ENCODE measurements at regions not wholly inside any gene's neighbourhood (a gene's known extent, or its start where the extent isn't known, plus 50 kb on each side); places are given as distances from the start of the nearest gene placed in this dataset.

- TF ChIP-seq, protein P1, sequence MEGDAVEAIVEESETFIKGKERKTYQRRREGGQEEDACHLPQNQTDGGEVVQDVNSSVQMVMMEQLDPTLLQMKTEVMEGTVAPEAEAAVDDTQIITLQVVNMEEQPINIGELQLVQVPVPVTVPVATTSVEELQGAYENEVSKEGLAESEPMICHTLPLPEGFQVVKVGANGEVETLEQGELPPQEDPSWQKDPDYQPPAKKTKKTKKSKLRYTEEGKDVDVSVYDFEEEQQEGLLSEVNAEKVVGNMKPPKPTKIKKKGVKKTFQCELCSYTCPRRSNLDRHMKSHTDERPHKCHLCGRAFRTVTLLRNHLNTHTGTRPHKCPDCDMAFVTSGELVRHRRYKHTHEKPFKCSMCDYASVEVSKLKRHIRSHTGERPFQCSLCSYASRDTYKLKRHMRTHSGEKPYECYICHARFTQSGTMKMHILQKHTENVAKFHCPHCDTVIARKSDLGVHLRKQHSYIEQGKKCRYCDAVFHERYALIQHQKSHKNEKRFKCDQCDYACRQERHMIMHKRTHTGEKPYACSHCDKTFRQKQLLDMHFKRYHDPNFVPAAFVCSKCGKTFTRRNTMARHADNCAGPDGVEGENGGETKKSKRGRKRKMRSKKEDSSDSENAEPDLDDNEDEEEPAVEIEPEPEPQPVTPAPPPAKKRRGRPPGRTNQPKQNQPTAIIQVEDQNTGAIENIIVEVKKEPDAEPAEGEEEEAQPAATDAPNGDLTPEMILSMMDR (IDR thresholded peaks at IDR 0.05; ENCODE audit: insufficient read depth, low read length), result no peak
- no peak for TF ChIP-seq SPI1 (IDR thresholded peaks at IDR 0.05; ENCODE audit: borderline replicate concordance, low read depth)
These were observed 133.2 kb upstream of the IVNS1ABP start for GRCh38 chr1:185450060-185450788.

Data from HL-60 (cell line).